ENCODE measurements at regions not wholly inside any gene's neighbourhood (a gene's known extent, or its start where the extent isn't known, plus 50 kb on each side); places are given as distances from the start of the nearest gene placed in this dataset.
"Not testable (repeated sequence)": the region's sequence is repeated elsewhere in the genome, so short reads cannot be mapped to it uniquely, and the experiment has no call there.

DNA sequence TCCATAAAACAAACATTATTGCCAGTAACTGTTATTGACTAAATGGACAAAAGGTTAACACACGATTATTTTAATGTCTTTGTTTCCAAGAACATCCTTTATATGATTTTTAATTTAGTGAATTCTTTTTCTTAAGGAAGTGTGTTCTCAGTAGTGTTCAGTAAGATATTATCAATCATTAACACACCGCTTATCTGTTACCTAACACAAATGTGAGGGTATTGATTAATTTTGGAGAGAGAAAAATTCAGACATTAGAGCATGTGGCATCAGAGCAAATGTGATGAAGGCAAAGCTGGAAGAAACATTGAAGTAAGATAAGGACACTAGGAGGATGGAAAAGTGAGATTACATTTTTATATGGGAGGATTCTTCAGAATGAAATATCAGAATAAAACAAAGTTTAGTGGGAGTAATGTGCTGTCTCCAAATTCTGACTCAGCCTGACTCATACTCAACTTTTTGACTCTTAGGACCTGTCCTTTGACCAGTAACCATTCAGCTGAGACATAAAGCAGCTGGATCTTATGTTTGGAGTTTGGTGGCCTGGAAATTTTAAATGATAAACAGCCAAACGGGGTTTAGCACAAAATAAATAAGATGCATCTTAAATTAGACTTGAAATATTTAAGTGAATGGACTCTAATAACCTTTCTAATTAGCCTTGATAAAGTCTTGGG, 348.6 kb downstream of the CD109 start:
- CTCF ChIA-PET: interaction anchor here (1.3 kb wide), 1 partner anchor 10 kb away, joined by 3 read pairs; no protein-coding TSS in a partner anchor
- POLR2A ChIA-PET: no interaction called here
- TF ChIP-seq CTCF (IDR thresholded peaks at IDR 0.05; ENCODE audit: insufficient read depth, low read depth, low read length): no peak

DNA sequence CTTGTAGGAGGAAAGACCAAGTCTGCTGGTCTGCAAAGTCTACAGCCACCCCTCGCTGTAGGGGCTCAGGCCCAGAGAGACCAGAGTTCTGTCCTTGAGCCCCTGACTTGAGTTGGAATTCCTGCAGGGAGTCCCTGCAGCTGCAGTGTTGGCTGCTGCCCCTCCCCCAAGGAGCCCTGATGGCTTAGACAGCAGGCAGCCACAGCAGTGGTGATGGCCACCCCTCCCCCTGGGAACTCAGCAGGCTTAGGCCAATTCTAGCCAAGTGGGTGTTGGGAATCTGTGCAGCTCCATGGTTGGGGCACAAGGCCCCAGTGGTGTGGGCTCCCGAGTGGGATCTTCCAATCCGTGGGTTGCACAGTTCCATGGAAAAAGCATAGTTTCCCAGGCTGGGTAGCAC, 345.4 kb downstream of the CD109 start:
- no peak for DNase-seq (ENCODE audit: low read depth)
- Histone ChIP-seq H3K27me3 (ENCODE audit: control insufficient read depth, insufficient read depth, low read length) (no peaks in the 10 kb centered on the region), H3K36me3 (ENCODE audit: control insufficient read depth, insufficient read depth, low read length) (no peaks in the 10 kb centered on the region), H3K4me3 (ENCODE audit: low read depth, low read length) (no peak overlapping the region)
- ChIA-PET POLR2A (no interaction called here), CTCF (no interaction called here)
- no peak for TF ChIP-seq CTCF (IDR thresholded peaks at IDR 0.05; ENCODE audit: insufficient read depth, low read depth, low read length)

More for the DNA sequence above, 348.6 kb downstream of the CD109 start:
- no peaks in the 10 kb centered on the region for H3K36me3 ChIP-seq (ENCODE audit: control insufficient read depth, insufficient read depth, low read length)
- no peak overlapping the region for H3K4me3 ChIP-seq (ENCODE audit: low read depth, low read length)
- DNase-seq (ENCODE audit: low read depth): no peak
- no peaks in the 10 kb centered on the region for H3K27me3 ChIP-seq (ENCODE audit: control insufficient read depth, insufficient read depth, low read length)

- Histone ChIP-seq H3K4me3 (ENCODE audit: low read depth, low read length) (no peak overlapping the region), H3K36me3 (ENCODE audit: control insufficient read depth, insufficient read depth, low read length) (no peaks in the 10 kb centered on the region), H3K27me3 (ENCODE audit: control insufficient read depth, insufficient read depth, low read length) (peaks cover 1% of the 10 kb centered on the region; the same call in 1 of the 2 replicates)
- CTCF ChIA-PET: no interaction called here
- TF ChIP-seq CTCF (IDR thresholded peaks at IDR 0.05; ENCODE audit: insufficient read depth, low read depth, low read length): no peak
- POLR2A ChIA-PET: no interaction called here
- no peak for DNase-seq (ENCODE audit: low read depth)
Observed at GRCh38 chr6:74018825-74019224, 322.8 kb downstream of the CD109 start.

DNA sequence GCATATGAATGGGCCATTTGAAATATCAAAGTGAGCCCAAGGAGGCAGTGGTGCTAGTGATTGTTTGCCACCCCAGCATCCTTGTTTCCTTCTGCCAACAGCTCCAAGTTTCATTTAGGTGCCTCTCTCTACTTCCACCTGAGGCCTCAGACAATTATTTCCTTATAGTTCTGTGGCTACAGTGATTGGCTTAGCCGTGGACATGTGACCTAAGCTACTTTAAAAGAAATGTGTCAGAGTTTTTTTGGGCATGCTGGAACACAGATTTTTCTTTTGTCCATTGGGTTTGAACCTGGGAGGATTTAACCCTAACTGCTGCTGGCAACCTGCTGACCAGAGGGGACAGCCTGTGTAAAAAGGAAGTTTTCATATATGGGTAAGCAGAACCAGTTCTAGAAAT, 319.4 kb downstream of the CD109 start:
- ChIA-PET POLR2A (no interaction called here), CTCF (interaction anchor here (1.1 to 1.9 kb wide), 3 partner anchors 9 to 22 kb away, joined by 4 to 5 read pairs (median 5); no protein-coding TSS in a partner anchor)
- Histone ChIP-seq H3K4me3 (ENCODE audit: low read depth, low read length) (no peak overlapping the region), H3K27me3 (ENCODE audit: control insufficient read depth, insufficient read depth, low read length) (peaks cover 1% of the 10 kb centered on the region; the same call in 1 of the 2 replicates), H3K36me3 (ENCODE audit: control insufficient read depth, insufficient read depth, low read length) (no peaks in the 10 kb centered on the region)
- DNase-seq (ENCODE audit: low read depth): no peak
- no peak for TF ChIP-seq CTCF (IDR thresholded peaks at IDR 0.05; ENCODE audit: insufficient read depth, low read depth, low read length)

GRCh38 chr6:74000666-74001490, 304.9 kb downstream of the CD109 start:
- DNase-seq (ENCODE audit: low read depth): peak; percentile 54
- CTCF ChIA-PET: interaction anchor here (0.6 kb wide), 1 partner anchor 1202 kb away, joined by 3 read pairs; no protein-coding TSS in a partner anchor
- POLR2A ChIA-PET: no interaction called here

DNA sequence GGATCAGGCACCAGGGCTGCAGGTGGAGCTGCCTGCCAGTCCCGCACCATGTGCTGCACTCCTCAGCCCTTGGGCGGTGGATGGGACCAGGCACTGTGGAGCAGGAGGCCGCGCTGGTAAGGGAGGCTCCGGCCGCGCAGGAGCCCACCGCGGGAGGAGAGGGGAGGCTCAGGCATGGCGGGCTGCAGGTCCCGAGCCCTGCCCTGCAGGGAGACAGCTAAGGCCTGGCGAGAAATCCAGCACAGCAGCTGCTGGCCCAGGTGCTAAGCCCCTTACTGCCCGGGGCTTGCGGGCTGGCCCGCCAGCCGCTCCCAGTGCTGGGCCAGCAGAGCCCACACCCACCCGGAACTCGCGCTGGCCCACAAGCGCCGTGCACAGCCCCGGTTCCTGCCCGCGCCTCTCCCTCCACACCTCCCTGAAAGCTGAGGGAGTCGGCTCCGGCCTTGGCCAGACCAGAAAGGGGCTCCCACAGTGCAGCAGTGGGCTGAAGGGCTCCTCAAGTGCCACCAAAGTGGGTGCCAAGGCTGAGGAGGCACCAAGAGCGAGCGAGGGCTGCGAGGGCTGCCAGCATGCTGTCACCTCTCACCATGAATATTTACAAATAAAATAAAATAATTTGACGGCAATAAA, 294.7 kb downstream of the CD109 start:
- DNase-seq (ENCODE audit: low read depth); POLR2A ChIA-PET; H3K27me3 ChIP-seq (ENCODE audit: control insufficient read depth, insufficient read depth, low read length); H3K4me3 ChIP-seq (ENCODE audit: low read depth, low read length); H3K36me3 ChIP-seq (ENCODE audit: control insufficient read depth, insufficient read depth, low read length): not testable (repeated sequence)
- CTCF ChIA-PET: interaction anchor here (1.7 kb wide), 1 partner anchor 21 kb away, joined by 5 read pairs; no protein-coding TSS in a partner anchor

More at GRCh38 chr6:74000666-74001490, 304.9 kb downstream of the CD109 start:
- TF ChIP-seq CTCF (IDR thresholded peaks at IDR 0.05; ENCODE audit: insufficient read depth, low read depth, low read length): no peak
- Histone ChIP-seq H3K4me3 (ENCODE audit: low read depth, low read length) (no peak overlapping the region), H3K27me3 (ENCODE audit: control insufficient read depth, insufficient read depth, low read length) (no peaks in the 10 kb centered on the region), H3K36me3 (ENCODE audit: control insufficient read depth, insufficient read depth, low read length) (no peaks in the 10 kb centered on the region)

Measured in BJ (cell line).